ENCODE measurements at regions not wholly inside any gene's neighbourhood (a gene's known extent, or its start where the extent isn't known, plus 50 kb on each side); places are given as distances from the start of the nearest gene placed in this dataset.

- TF ChIP-seq POLR2AphosphoS5 (IDR thresholded peaks at IDR 0.05; ENCODE audit: low read depth, low read length) (no peak), CTCF (IDR thresholded peaks at IDR 0.05) (no peak), SIN3A (IDR thresholded peaks at IDR 0.05; ENCODE audit: borderline replicate concordance, insufficient read depth, low read depth, low read length) (no peak), TCF7L2 (IDR thresholded peaks at IDR 0.05; ENCODE audit: low read depth, low read length) (no peak), REST (IDR thresholded peaks at IDR 0.05; ENCODE audit: insufficient read depth in 1 of 2, low read depth in 2 of 2, low read length in 1 of 2) (no peak)
These were observed 68.1 kb upstream of the SIMC1 start for GRCh38 chr5:176170084-176170483.

All from Panc1 (cell line).